ENCODE measurements at regions not wholly inside any gene's neighbourhood (a gene's known extent, or its start where the extent isn't known, plus 50 kb on each side); places are given as distances from the start of the nearest gene placed in this dataset.
"Not testable (repeated sequence)": the region's sequence is repeated elsewhere in the genome, so short reads cannot be mapped to it uniquely, and the experiment has no call there.

DNA sequence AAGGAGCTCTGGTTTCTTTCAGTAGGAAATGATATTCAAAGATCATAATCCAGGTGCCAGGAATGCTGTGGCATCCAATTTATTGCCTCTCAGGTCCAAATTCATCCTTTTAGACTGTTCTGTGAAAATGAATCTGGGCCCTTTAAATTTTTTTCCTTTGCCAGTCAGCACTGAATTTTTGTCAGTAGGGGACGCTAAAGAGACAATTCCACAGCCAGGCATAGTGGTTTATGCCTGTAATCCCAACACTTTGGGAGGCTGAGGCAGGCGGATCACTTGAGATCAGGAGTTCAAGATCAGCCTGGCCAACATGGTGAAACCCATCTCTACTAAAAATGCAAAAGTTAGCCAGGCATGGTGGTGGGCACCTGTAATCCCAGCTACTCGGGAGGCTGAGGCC is 60.9 kb upstream of the USP9X start:
- TF ChIP-seq, protein P1, sequence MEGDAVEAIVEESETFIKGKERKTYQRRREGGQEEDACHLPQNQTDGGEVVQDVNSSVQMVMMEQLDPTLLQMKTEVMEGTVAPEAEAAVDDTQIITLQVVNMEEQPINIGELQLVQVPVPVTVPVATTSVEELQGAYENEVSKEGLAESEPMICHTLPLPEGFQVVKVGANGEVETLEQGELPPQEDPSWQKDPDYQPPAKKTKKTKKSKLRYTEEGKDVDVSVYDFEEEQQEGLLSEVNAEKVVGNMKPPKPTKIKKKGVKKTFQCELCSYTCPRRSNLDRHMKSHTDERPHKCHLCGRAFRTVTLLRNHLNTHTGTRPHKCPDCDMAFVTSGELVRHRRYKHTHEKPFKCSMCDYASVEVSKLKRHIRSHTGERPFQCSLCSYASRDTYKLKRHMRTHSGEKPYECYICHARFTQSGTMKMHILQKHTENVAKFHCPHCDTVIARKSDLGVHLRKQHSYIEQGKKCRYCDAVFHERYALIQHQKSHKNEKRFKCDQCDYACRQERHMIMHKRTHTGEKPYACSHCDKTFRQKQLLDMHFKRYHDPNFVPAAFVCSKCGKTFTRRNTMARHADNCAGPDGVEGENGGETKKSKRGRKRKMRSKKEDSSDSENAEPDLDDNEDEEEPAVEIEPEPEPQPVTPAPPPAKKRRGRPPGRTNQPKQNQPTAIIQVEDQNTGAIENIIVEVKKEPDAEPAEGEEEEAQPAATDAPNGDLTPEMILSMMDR (tag by site-specific recombination; IDR thresholded peaks at IDR 0.05), result not testable (repeated sequence)
- TF ChIP-seq ZNF629 (tag by site-specific recombination; IDR thresholded peaks at IDR 0.05); ZNF776 (tag by site-specific recombination; IDR thresholded peaks at IDR 0.05; ENCODE audit: borderline replicate concordance); ZNF274 (IDR thresholded peaks at IDR 0.05; ENCODE audit: low read length); ZNF274 (tag by site-specific recombination; IDR thresholded peaks at IDR 0.05; ENCODE audit: borderline replicate concordance); ZNF23 (tag by site-specific recombination; IDR thresholded peaks at IDR 0.05; ENCODE audit: borderline replicate concordance); ZEB2 (tag by site-specific recombination; IDR thresholded peaks at IDR 0.05); ZNF184 (tag by site-specific recombination; IDR thresholded peaks at IDR 0.05); ZNF24 (tag by site-specific recombination; IDR thresholded peaks at IDR 0.05); ZNF155 (tag by site-specific recombination; IDR thresholded peaks at IDR 0.05): not testable (repeated sequence)

Data from HEK293 (cell line).